Stimulated activated CD4-positive, alpha-beta T cell treated with anti-CD3 and anti-CD28 coated beads, Interleukin-2, amount 100 ng/mL, for 48 hours (primary cell): ENCODE measurements at regions not wholly inside any gene's neighbourhood (a gene's known extent, or its start where the extent isn't known, plus 50 kb on each side); places are given as distances from the start of the nearest gene placed in this dataset.

Source experiments
- DNase-seq, 2 donors: peaks; one replicate each; pipeline ENCODE4 v3.0.0-alpha.2; 2020

GRCh38 chr15:77749236-77749997 lies 116.7 kb upstream of the LINGO1 start:
- DNase-seq, result no peak

GRCh38 chr15:77748078-77749064 lies 115.7 kb upstream of the LINGO1 start:
- no peak for DNase-seq

DNA sequence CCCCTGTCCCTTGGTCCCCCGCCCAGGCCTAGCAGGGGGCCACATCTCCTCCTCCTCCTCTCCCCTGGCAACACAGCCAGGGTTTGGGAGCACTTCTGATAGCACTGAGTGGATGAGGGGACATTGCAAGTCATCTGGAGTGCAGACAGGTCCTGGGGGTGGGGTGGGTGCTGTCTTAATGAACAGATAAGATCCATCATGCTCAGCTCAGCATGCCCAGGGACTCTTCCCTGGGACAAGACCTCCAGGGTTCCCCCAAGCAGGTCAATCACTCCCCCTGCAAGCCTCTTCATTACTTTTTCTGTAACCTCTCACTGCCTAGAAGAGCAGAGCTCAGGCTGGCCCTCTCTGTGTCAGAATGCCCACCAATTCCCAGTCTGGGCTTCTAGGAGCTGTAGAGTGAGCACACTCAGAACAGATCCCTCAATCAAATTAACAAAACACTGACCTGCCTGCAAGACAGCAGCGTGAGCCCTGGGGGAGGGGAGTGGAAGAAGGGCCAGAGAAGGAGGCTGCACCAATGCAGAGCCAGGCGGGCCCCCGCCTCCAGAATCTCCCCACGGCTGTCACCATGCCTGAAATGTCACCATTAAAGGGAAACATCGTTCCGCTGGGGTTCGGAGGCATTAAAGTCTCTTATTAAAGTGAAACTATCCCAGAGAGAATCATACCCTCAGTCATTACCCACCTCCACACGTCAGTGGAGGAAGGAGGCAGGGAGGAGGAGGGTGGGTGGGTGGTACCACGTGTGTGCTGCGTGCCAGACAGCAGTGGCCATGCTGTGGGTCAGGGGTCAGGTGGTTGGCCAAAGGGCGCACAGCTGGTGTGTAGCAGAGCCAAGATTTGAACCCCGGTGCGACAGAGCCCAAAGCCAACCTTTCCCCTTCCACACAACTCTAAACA lies 114.7 kb upstream of the LINGO1 start:
- DNase-seq, result no peak

GRCh38 chr15:77746254-77747174 lies 113.8 kb upstream of the LINGO1 start:
- no peak for DNase-seq

DNA sequence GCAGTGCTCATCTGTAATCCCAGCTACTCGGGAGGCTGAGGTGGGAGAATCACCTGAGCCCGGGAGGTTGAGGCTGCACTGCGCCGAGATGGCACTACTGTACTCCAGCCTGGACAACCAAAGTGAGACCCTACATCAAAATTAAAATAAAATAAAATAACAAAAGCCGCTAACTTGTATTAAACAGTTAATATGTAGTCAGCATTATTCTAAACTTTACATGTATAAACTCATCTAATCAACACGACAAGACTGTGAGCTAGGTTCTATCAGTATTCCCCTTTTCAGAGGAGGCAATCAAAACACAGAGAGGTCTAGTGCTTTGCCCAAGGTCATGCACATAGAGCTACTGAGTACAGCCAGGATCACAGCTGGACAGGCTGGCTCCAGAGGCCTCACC lies 111.7 kb upstream of the LINGO1 start:
- DNase-seq, result no peak

GRCh38 chr15:77742570-77742969 lies 109.9 kb upstream of the LINGO1 start:
- no peak for DNase-seq

GRCh38 chr15:77742127-77742526 lies 109.4 kb upstream of the LINGO1 start:
- DNase-seq, result no peak

GRCh38 chr15:77741106-77741505 lies 108.4 kb upstream of the LINGO1 start:
- no peak for DNase-seq

- no peak for DNase-seq
These were observed 107.1 kb upstream of the LINGO1 start for GRCh38 chr15:77739591-77740378.

DNA sequence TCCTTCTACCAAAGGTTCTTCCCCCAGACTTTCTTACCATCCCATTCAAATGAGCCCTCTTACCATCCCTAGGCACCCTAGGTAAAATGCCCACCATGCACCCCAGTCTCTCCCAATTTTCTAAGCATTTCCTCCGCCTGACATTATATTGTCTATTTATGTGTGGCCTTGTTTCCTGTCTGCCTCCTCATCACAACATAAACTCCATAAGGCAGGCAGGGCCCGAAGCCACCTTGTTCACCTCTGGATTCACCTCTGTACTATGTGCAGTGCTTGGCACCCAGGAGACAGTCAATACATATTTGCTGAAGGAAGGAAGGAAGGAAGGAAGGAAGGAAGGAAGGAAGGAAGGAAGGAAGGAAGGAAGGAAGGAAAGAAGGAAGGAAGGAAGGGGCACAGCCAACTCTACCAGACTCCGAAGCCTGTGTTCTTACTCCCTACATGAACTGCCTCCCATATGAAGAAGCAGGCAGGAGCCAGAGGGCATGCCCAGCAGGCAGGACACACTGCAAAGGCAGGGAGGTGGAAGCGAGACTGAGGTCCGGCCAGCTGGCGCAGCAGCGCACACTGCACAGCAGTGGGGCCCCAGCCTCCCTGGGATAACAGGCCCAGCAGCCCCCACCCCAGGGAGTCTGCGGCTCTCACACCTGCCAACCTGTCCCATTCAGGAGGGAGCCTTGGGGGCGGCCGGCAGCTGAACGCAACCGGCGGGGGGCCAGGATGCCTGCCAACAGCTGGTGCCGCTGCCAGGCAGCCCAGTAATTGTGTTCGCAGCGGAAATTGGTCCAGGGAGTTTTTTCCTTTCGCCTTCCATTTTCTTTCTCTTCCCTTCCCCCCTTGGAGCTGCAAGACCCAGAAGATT lies 106.0 kb upstream of the LINGO1 start:
- no peak for DNase-seq

GRCh38 chr15:77738038-77738370 lies 105.3 kb upstream of the LINGO1 start:
- DNase-seq, result no peak

DNA sequence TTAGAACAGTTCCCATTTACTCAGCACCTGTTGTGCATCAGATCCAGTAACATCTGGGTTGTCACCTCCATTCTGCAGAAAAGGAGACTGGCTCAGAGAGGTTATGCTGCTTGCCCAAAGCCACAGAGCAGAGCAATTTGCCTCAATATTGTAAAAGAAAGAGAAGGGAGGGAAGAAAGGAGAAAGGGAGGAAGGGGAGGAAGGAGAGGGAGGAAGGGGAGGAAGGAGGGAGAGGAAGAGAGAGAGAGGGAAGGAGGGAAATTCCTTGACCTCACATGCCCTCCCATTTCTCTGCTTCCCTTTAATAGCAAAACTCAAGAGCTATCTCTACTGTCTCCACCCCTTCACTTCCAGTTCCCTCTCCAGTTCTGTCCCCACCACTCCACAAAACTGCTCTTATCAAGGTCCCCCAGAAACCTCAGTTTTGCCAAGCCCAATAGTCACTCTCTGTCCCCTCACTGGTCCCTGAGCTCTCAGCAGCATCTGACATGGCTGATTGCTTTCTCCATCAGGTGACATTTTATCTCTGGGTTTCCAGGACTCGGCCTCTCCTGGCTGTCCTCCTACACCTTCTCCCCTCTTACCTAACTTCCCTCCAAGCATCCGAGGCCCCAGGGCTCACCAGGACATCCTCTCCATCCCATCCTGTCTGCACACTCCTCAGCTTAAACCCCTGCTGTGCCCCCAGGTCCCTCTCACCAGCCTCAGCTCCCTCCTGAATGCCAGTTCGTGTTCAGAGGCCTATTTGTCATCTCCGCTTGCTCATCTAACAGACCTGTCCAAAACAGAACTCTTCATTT lies 104.7 kb upstream of the LINGO1 start:
- DNase-seq, result no peak

DNA sequence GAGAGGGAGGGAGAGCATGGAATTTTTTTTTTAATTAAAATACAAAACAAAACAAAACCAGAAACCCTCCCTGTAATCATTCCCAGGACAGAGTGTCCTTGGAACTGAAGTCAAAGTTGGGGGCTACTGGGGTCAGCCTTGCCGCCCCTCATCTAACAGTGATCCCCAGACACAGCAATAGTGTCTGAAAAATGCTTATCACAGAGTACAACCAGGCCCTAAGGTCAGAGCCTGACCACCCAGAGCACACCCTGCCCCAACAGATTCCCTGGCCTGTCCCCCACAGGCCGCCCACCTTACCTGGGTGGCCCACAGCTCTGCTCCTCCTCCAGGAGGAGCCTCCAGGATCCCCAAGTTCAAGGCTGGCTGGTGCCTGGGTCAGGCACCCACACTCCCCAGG lies 101.6 kb upstream of the LINGO1 start:
- DNase-seq, result no peak

DNA sequence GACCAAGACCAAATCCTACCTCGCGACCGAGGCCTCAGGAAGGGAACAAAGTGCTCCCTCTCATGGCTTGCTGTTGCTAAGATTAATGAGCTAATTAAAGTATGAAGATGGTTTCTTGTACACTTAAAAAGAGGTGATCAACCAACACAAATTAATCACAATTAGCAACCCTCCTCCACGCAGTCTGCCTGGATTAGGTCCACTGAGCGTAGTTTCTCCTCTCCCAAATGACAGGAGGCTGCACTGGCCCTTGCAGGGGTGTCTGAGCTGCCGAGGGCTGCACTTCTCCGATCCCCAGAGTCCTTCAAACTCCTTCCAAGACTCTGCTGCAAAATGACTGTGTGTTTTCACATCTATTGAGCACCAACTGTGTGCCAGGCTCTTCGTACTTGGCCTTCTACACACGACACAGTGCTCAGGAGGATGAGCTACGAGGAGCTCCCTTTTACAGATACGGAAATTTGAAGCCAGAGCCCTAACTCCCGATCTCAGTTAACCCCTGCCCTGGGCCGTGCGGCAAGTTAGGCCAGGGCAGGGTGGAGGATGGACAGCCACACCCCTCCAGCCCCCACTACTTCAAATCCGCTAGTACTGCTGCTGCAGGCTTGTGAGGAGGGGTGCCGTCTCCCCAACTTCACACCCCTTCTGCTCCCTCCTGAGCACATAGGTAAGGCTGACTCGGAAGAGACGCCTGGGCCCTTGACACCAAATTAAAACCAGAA lies 101.0 kb upstream of the LINGO1 start:
- no peak for DNase-seq

DNA sequence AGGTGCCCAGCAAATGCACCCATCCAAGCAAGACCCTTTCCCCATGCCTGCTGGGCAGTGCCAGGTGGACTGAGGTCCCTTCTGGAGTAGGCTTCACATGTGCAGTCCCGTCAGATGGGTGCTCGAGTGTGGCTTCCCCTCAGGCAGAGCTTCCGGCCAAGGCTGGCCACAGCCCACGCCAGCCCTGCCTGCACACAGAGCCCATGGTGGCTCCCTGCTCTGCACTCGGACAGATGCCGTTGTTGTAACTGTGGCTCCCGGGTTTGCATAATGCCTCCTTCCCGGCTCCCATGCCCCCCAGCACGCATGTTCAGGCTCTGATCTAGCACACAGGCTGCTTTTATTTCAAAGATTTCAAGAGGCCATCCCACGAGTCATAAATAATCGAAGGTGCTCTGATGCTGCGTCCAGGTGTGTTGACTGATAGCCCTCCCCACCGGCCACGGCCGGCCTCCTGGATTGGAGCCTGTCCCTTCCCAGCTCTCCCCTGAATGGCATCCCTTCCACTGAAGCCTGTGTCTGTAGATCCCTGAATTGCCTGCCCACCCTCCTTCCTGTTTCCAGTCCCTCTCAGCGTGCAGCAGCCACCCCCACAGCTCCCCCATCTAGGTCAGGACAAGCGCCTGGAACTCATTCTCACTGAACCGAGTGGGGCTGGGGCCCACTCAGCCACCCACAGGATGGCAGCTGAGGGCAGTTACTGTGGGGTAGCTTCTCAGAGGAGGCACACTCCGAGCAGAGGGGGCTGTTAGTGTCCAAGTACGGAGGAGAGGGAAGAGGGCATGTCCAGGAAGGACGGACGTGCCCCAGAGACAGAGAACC lies 100.0 kb upstream of the LINGO1 start:
- DNase-seq, result no peak

DNA sequence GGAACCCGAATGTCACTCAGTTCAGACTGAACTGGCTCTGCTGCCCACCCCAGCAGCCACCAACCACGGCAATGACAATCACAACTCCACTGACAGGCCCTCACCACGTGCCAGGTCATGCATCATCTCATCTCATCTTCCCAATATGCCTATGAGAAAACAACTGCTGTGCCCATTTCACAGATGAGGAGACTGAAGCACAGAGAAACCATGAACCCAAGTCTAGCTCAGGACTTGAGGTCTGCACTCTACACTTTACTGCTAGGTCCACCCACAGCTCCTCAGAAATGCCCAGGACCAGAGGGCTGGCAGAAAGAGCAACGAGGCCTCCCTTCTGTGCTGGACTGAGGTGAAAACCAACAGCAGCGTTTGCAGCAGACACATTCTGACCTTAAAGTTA lies 99.2 kb upstream of the LINGO1 start:
- DNase-seq, result no peak

- no peak for DNase-seq
These were observed 98.4 kb upstream of the LINGO1 start for GRCh38 chr15:77731067-77731466.
